Colonic mucosa (tissue), 4 donors: ENCODE measurements at regions not wholly inside any gene's neighbourhood (a gene's known extent, or its start where the extent isn't known, plus 50 kb on each side); places are given as distances from the start of the nearest gene placed in this dataset.

ENCODE experiments used
- DNase-seq: peaks from one replicate; pipeline ENCODE4 v3.0.0-alpha.2; 2020
- H3K27ac ChIP-seq: fragments of 200-600 bp; one replicate; pipeline ENCODE4 v1.8.0; 2021
- H3K27me3 ChIP-seq: fragments of 200-600 bp; one replicate; pipeline ENCODE4 v1.8.0; 2021
- H3K36me3 ChIP-seq: fragments of 200-600 bp; one replicate; pipeline ENCODE4 v1.8.0; 2021
- H3K4me1 ChIP-seq: fragments of 200-600 bp; one replicate; pipeline ENCODE4 v1.8.0; 2021; ENCODE audit warnings: mild to moderate bottlenecking
- H3K4me3 ChIP-seq: fragments of 200-600 bp; one replicate; pipeline ENCODE4 v1.8.0; 2021
- H3K9ac ChIP-seq, 2 donors: one replicate each; pipeline ENCODE4 v1.7.0; 2013; ENCODE audit warnings: control low read depth in 2 of 2, low read depth in 2 of 2, low read length in 2 of 2
- H3K9me3 ChIP-seq: fragments of 200-600 bp; one replicate; pipeline ENCODE4 v1.8.0; 2021
- intact Hi-C: fragments of 100-400 bp; cut with DNase I; formaldehyde crosslinking; loops from one replicate; pipeline ENCODE4 v1.14.1; 2022
- TF ChIP-seq, protein P1 (sequence below): fragments of 200-600 bp; IDR thresholded peaks from one replicate; pipeline ENCODE4 v1.8.0; 2022; ENCODE audit warnings: antibody characterized with exemption, mild to moderate bottlenecking
- donor health status: healthy.
- donor health status: DM: no; HTN: no; CAD: no.
- donor health status: DM: no; HTN: no; CAD: no.

DNA sequence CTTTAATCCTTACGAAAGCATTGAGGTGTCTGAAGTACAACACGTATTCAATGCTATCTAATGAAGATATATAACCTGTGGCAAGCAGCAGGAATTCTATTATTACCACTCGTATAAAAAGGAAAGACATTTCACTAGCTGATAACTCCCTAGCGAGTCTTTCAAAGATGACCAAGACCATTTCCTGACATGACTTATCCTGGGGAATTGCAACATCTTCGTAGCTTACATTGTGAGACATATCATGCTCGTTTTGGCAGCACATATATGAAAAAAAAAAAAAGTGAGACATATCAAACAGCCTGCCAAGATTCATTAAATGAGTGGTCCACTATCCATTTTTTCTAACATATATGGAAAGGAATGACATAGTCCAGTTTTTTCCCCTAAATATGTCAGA is 337.0 kb downstream of the FSCB start:
- Histone ChIP-seq H3K9ac (no peak overlapping the region), H3K27me3 (no peaks in the 10 kb centered on the region), H3K36me3 (no peaks in the 10 kb centered on the region), H3K4me3 (no peak overlapping the region), H3K27ac (no peak overlapping the region), H3K9me3 (no peaks in the 10 kb centered on the region), H3K4me1 (no peaks in the 10 kb centered on the region)
- DNase-seq = no peak
- intact Hi-C loops = no loop called here
- TF ChIP-seq, protein P1, sequence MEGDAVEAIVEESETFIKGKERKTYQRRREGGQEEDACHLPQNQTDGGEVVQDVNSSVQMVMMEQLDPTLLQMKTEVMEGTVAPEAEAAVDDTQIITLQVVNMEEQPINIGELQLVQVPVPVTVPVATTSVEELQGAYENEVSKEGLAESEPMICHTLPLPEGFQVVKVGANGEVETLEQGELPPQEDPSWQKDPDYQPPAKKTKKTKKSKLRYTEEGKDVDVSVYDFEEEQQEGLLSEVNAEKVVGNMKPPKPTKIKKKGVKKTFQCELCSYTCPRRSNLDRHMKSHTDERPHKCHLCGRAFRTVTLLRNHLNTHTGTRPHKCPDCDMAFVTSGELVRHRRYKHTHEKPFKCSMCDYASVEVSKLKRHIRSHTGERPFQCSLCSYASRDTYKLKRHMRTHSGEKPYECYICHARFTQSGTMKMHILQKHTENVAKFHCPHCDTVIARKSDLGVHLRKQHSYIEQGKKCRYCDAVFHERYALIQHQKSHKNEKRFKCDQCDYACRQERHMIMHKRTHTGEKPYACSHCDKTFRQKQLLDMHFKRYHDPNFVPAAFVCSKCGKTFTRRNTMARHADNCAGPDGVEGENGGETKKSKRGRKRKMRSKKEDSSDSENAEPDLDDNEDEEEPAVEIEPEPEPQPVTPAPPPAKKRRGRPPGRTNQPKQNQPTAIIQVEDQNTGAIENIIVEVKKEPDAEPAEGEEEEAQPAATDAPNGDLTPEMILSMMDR = no peak

DNA sequence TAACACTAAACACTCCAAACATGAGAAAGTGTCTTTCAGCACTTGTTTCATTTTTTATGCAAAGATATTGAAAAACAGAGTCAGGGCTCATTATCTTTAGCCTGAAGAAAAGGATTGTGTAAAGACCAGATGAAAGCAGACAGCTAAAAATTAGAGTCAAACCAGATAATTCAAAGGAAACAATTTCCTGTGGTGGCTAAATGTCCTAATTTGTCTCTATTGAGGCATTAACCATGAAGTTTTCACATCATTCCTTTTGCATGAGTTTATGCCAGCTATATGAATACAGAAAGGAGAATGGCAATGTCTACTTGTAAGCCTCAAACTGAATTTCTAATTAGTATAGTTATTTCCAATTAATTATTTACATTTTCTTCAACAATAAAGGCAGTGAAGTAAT is 338.5 kb downstream of the FSCB start:
- H3K36me3 ChIP-seq = no peaks in the 10 kb centered on the region
- TF ChIP-seq, protein P1 = no peak
- H3K4me1 ChIP-seq = no peaks in the 10 kb centered on the region
- no peak overlapping the region for H3K9ac ChIP-seq
- no peaks in the 10 kb centered on the region for H3K27me3 ChIP-seq
- H3K9me3 ChIP-seq = no peaks in the 10 kb centered on the region
- DNase-seq = no peak
- H3K27ac ChIP-seq = no peak overlapping the region
- intact Hi-C loops = no loop called here
- no peak overlapping the region for H3K4me3 ChIP-seq

DNA sequence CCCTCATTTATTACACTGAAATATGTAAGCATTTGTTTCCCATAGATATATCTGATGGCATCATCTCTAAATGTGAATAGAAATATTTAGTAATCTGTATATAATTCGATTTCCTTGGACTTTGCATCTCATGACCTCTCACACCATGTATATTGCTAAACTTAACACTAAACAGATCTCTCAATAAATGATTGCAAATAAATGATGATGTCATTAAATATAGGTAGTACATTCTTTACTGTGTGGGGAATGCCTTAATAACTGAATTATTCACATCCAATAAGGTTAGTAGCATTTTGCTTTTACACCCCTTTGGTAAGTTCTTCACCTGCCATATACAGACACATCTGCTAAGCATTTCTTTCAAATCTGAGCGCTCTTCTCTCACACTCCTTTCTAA is 340.5 kb downstream of the FSCB start:
- H3K9me3 ChIP-seq = no peaks in the 10 kb centered on the region
- intact Hi-C loops = no loop called here
- TF ChIP-seq, protein P1 = no peak
- DNase-seq = no peak
- no peaks in the 10 kb centered on the region for H3K4me1 ChIP-seq
- no peak overlapping the region for H3K4me3 ChIP-seq
- H3K27me3 ChIP-seq = no peaks in the 10 kb centered on the region
- H3K27ac ChIP-seq = no peak overlapping the region
- H3K36me3 ChIP-seq = no peaks in the 10 kb centered on the region
- no peak overlapping the region for H3K9ac ChIP-seq

DNA sequence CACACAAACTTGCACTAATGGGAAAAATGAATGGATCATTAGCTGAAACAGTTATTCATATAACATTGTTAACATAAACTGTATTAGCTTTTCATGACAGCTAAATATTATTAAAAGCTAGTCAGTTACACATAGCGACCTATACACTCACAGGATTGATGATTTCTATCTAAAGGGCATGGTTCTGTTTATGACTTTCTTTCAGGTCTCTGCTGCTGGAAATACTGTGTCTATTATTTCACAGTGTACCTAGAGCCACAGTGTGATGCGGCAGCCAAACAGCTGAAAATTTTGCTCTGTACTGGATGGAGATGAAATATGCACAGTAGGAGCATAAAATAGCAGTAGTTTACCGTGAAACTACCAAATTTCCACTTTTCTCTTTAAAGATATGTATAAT is 341.1 kb downstream of the FSCB start:
- DNase-seq = no peak
- Histone ChIP-seq H3K4me1 (no peaks in the 10 kb centered on the region), H3K27ac (no peak overlapping the region), H3K9ac (no peak overlapping the region), H3K4me3 (no peak overlapping the region), H3K9me3 (no peaks in the 10 kb centered on the region), H3K27me3 (no peaks in the 10 kb centered on the region), H3K36me3 (no peaks in the 10 kb centered on the region)
- TF ChIP-seq, protein P1 = no peak
- intact Hi-C loops = no loop called here

DNA sequence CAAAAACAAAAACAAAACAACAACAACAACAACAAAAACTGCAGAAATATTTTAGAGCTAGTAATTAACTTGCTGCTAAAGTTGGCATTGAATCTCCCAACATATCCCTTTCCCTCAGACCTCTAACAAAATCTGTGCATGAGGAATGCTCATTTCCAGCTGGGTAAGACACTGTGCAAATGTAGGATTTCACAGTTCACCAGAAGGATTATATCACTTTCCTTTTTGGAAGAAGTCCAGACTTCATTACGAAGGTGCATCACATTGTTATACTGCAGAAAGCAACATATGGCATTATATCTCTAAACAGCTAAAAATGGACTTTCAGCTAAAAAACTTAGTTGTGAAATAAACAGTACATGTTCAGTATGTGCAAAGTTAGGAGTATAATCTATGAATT is 341.8 kb downstream of the FSCB start:
- Histone ChIP-seq H3K4me3 (no peak overlapping the region), H3K9ac (no peak overlapping the region), H3K9me3 (no peaks in the 10 kb centered on the region), H3K36me3 (no peaks in the 10 kb centered on the region), H3K4me1 (no peaks in the 10 kb centered on the region), H3K27ac (no peak overlapping the region), H3K27me3 (no peaks in the 10 kb centered on the region)
- intact Hi-C loops = no loop called here
- TF ChIP-seq, protein P1 = no peak
- DNase-seq = no peak

DNA sequence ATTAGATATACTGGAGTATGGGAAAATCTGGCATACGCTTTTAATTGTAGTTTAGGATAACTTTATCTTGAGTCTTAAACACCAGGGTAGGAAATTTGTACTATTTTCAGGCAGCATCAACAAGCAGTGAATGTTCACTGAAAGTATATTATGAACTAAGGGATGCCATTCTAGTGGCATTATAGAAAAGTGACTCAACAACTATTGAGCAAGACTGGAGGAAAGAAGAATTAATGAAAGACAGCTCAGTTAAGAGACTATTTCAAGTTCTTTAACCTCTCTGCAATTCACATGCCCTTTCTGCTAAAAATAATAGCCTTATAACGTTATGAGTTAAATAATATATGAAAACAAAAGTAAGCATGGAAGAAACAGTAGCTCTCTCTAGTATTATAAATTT is 343.1 kb downstream of the FSCB start:
- no peaks in the 10 kb centered on the region for H3K4me1 ChIP-seq
- DNase-seq = no peak
- no peak overlapping the region for H3K9ac ChIP-seq
- H3K27ac ChIP-seq = no peak overlapping the region
- H3K27me3 ChIP-seq = no peaks in the 10 kb centered on the region
- no peaks in the 10 kb centered on the region for H3K36me3 ChIP-seq
- intact Hi-C loops = no loop called here
- H3K4me3 ChIP-seq = no peak overlapping the region
- no peaks in the 10 kb centered on the region for H3K9me3 ChIP-seq
- TF ChIP-seq, protein P1 = no peak
